Erythroblast (primary cell): ENCODE measurements at regions not wholly inside any gene's neighbourhood (a gene's known extent, or its start where the extent isn't known, plus 50 kb on each side); places are given as distances from the start of the nearest gene placed in this dataset.

Experiments
- DNase-seq, 2 experiments: peaks; one replicate each; lab custom pipeline; 2025; lab: John Stamatoyannopoulos, UW
- GATA1 ChIP-seq: IDR thresholded peaks from 2 replicates; pipeline ENCODE4 v1.6.1; 2011; ENCODE audit warnings: low read depth, mild to moderate bottlenecking, control low read depth, low read length, moderate library complexity
- POLR2A ChIP-seq: IDR thresholded peaks from 2 replicates; pipeline ENCODE4 v1.6.1; 2011; ENCODE audit warnings: mild to moderate bottlenecking, low read length

GRCh38 chr15:46420990-46421389 lies 786.2 kb downstream of the SQOR start:
- DNase-seq, result no peak
- TF ChIP-seq GATA1 (no peak), POLR2A (no peak)

- DNase-seq, result no peak
- TF ChIP-seq POLR2A (no peak), GATA1 (no peak)
Measured at GRCh38 chr15:46441294-46442062, 806.6 kb downstream of the SQOR start.

- TF ChIP-seq POLR2A (no peak), GATA1 (no peak)
- DNase-seq, result no peak
Measured at GRCh38 chr15:46442184-46442583, 807.4 kb downstream of the SQOR start.

GRCh38 chr15:46442901-46443590 lies 808.2 kb downstream of the SQOR start:
- TF ChIP-seq GATA1, result no peak

GRCh38 chr15:46450112-46450809 lies 815.4 kb downstream of the SQOR start:
- TF ChIP-seq GATA1 (no peak), POLR2A (no peak)
- no peak for DNase-seq

More at GRCh38 chr15:46442901-46443590, 808.2 kb downstream of the SQOR start:
- DNase-seq, result no peak

GRCh38 chr15:46450810-46451182 lies 816.0 kb downstream of the SQOR start:
- no peak for DNase-seq
- no peak for TF ChIP-seq POLR2A
- TF ChIP-seq GATA1, result no peak

GRCh38 chr15:46452297-46452820 lies 817.5 kb downstream of the SQOR start:
- TF ChIP-seq GATA1 (no peak), POLR2A (no peak)
- DNase-seq, result no peak

GRCh38 chr15:46456456-46456855 lies 821.6 kb downstream of the SQOR start:
- DNase-seq, result no peak
- TF ChIP-seq POLR2A (no peak), GATA1 (no peak)

GRCh38 chr15:46460431-46461094 lies 825.7 kb downstream of the SQOR start:
- TF ChIP-seq POLR2A, result no peak
- no peak for TF ChIP-seq GATA1
- DNase-seq, result no peak

- TF ChIP-seq GATA1, result no peak
- no peak for TF ChIP-seq POLR2A
- no peak for DNase-seq
Measured at GRCh38 chr15:46461416-46461815, 826.6 kb downstream of the SQOR start.

- no peak for TF ChIP-seq POLR2A
- no peak for TF ChIP-seq GATA1
- no peak for DNase-seq
Measured at GRCh38 chr15:46467041-46467440, 832.2 kb downstream of the SQOR start.

- TF ChIP-seq POLR2A, result no peak
- TF ChIP-seq GATA1, result no peak
- no peak for DNase-seq
Measured at GRCh38 chr15:46471096-46471495, 836.3 kb downstream of the SQOR start.

- TF ChIP-seq POLR2A (no peak), GATA1 (no peak)
- no peak for DNase-seq
Measured at GRCh38 chr15:46489276-46489675, 854.4 kb downstream of the SQOR start.

- TF ChIP-seq POLR2A (no peak), GATA1 (no peak)
- DNase-seq, result no peak
Measured at GRCh38 chr15:46496491-46497115, 861.8 kb downstream of the SQOR start.
